ENCODE measurements at regions not wholly inside any gene's neighbourhood (a gene's known extent, or its start where the extent isn't known, plus 50 kb on each side); places are given as distances from the start of the nearest gene placed in this dataset.

- DNase-seq (ENCODE audit: low spot score), result no peak
Measured at GRCh38 chr10:1893941-1894340, 156.6 kb upstream of the ADARB2 start.

DNA sequence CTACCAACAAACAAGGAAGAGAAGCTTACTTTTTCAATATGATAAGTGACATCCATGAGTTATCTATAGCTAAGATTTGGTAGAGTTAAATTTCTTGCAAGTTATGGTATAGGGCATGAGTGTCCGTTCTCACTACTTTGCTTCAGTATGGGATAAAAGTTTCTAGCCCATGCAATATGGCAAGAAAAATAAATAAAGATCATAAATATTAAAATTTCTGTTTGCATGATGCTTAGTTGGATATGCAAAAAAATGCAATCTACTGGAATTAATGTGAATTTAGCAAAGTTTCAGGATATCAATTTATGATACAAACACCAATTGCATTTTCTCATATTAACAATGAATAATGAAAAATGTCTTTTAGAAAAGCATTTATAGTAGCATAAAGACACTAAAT is 148.7 kb upstream of the ADARB2 start:
- DNase-seq (ENCODE audit: low spot score), result no peak

DNA sequence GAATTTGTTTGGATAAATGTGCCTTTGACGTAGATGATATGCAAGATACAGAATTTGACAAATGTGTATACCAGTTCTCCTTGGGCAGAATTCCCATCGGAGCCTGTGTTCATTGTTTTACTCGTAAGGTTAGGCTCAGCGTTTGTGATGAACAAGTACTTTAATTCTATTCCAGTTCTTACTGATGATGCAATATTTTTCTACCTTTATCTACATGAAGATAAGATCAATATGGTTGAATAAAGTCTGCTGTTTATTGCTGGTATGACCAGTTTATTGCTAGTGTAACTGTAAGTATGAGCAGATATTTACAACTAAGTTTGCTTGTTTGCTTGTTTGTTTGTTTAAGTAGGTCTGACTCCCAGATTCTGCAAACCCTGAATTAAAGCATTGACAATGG is 145.4 kb upstream of the ADARB2 start:
- DNase-seq (ENCODE audit: low spot score), result no peak

- no peak for DNase-seq (ENCODE audit: low spot score)
Measured at GRCh38 chr10:1882180-1882579, 144.9 kb upstream of the ADARB2 start.

- DNase-seq (ENCODE audit: low spot score), result no peak
Measured at GRCh38 chr10:1881636-1882035, 144.3 kb upstream of the ADARB2 start.

DNA sequence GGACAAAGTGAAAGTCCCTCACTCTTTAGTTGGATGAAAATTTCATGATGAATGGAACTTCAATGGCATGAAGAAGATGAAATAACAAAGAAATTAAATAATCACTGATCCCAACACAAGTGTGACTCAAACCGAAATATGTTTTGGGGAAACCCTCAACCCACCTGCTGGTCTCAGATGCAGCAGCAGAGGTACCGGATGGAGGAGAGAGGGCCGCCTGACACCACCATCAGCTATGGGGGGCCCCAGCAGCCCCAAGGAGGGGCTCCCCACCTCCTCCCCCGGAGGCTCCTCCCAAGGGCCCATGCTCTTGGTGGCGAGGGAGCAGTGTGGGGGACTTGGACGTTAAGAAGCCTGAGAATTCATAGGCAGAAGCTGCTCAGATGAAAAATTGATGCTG is 137.2 kb upstream of the ADARB2 start:
- DNase-seq (ENCODE audit: low spot score), result no peak

GRCh38 chr10:1873661-1874315 is 136.5 kb upstream of the ADARB2 start:
- DNase-seq (ENCODE audit: low spot score), result no peak

DNA sequence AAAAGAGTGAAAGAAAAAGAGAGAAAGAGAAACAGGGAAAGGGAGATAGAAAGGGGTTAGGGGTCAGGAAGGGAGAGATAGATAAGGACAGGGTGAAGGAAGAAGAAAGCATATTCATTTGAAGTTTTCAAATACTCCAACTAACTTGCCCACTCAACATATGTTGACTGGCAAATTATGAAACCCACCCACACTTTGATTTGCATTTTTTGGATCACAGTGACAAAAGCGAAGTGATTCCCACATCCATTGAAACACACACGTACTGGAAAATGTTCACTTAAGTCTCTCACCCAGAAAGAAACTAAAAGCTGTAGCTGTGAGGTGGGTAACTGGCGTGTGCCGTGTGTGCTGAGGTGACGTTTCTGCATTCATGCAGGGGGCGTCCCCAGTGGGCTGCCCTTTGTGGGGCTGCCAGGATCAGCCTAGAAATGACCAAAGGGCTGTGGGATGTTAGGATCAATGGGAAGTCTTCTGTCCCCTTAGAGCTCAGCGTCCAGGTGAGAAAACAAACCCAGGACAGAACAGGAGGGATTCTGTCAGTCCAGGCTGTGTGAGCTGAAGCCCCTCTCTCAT is 134.9 kb upstream of the ADARB2 start:
- DNase-seq (ENCODE audit: low spot score), result no peak

- DNase-seq (ENCODE audit: low spot score), result no peak
Measured at GRCh38 chr10:1870491-1870890, 133.2 kb upstream of the ADARB2 start.

DNA sequence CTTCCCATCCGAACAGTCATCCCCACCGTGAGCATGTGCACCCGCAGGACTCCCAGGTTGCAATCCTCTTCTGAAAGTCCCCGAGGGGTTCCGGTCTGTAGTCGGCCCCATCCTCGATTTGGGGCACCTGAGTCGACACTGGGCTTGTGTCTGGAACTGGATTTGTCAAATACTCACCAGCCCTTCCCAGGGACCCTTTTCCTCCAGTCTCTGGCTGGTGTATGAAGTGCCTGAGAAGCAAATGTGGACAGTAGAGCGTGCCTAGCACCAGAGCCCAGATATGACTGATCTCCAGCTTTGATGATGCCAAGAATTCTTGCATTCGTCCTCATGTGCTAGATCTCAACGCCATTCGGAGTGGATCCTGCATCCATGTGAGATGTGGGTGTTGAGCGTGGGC is 132.5 kb upstream of the ADARB2 start:
- no peak for DNase-seq (ENCODE audit: low spot score)

DNA sequence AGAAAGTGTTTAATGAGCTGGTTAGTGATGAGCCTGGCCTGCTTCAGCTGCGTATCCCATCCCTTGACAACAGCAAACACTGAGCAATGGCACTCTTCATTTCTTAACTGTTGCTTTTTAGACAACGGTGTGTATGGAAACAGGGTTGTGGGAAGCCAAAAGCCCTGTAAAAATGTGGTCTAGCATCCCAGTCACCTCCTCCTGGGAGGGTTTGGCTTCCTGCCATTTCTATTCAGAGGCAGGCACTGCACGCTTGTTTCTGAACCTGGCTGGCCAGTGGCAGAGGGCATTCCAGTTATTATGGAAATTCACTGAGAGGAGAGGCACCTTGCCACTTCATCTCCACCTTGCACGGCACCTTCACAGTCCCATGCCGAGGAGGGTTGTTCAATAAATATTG is 123.0 kb upstream of the ADARB2 start:
- DNase-seq (ENCODE audit: low spot score), result no peak

GRCh38 chr10:1858547-1858946 is 121.2 kb upstream of the ADARB2 start:
- DNase-seq (ENCODE audit: low spot score), result no peak

DNA sequence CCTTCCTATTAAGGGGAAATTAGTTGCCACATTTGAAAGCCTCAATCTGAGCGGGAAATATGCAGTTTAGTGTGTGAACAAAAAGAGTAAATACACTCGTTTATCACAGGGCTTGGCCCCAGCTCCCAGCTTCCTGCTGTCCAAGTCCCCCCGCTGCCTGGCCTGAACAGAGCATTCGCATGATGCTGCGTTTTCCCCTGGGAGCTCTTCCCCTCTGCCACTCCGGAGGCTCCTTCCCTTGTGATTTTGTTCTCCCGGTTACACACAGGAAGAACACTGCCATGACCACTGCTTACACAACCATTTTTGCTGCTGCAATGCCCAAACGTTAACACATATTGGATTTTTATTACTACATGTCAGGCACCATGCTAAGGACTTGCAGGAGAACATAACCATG is 120.7 kb upstream of the ADARB2 start:
- no peak for DNase-seq (ENCODE audit: low spot score)

- no peak for DNase-seq (ENCODE audit: low spot score)
Measured at GRCh38 chr10:1855911-1856310, 118.6 kb upstream of the ADARB2 start.

GRCh38 chr10:1854271-1854670 is 116.9 kb upstream of the ADARB2 start:
- no peak for DNase-seq (ENCODE audit: low spot score)

- no peak for DNase-seq (ENCODE audit: low spot score)
Measured at GRCh38 chr10:1853801-1854200, 116.5 kb upstream of the ADARB2 start.

GRCh38 chr10:1852841-1853240 is 115.5 kb upstream of the ADARB2 start:
- no peak for DNase-seq (ENCODE audit: low spot score)

DNA sequence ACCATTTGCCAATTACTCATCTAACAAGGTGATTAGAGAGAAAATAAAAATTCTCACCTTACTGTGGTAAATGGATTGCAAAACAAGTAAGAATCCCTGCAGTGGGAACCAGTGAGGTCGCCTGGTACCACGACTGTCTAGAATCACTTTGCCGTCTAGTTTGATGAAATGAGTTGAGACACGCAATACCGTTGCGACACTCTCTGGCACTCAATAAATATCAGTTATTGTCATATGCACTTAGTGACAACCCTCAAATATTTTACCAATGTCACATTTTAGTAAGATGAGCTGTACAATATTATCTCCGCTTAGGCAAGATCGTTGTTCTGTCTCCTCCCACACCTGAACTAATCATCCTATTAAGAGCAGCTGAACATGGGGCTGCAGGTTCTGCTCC is 114.4 kb upstream of the ADARB2 start:
- no peak for DNase-seq (ENCODE audit: low spot score)

DNA sequence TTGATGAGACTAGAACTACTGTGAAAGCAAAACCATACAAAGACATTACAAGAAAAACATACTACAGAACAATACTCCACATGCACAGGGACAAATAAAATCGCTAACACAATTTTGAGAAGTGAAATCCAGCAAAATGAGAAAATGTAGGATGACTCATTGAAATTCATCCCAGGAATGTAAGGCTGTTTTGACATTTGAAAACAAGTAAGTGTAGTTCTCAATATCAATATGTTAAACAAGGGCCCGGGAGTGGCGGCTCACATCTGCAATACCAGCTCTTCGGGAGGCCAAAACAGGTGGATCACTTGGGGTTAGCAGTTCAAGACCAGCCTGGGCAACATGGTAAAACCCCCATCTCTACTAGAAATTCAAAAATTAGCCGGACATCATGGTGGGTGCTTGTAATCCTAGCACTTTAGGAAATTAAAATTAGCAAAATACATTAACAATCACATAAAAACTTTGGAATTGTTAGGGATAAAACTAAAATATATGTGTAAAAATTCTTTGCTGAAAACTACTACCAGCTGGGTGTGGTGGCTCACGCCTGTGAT is 113.7 kb upstream of the ADARB2 start:
- no peak for DNase-seq (ENCODE audit: low spot score)

DNA sequence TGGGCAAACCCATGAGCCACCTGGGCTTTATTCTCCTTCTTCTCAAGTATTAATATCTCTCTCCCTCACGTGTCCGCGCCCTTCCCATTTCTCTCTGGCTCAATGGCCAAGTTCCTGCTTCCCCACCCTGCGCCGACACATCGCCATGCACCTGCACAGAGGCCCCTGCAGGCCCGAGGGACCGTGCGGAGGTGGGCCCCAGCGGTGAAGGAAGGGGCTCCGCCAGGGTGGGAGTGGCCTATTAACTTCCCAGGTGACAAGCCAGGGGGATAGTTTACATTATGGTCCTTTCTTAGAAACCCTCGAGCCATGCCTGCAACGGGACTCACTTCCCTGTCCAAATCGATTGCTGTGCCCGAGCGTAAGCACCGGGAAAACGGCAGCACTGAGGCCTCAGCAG is 110.0 kb upstream of the ADARB2 start:
- DNase-seq (ENCODE audit: low spot score), result no peak

DNA sequence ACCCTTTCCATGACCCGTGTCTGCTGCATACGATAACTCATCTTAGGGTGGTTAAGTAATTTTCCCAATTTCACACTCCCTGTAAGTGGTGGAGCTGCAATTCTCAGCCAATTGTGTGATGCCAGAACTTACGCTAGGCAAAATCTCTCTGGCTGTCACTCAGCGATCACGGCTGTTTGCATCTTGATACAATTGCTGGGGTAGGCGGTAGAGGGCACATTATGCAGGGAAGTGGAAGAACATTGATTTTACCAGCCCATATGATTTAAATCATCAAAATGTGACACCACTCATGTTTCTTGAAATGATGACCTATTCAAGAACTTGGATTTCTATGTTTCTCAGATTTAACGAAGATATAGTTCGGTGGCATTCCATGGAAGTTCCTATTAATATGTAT is 108.7 kb upstream of the ADARB2 start:
- DNase-seq (ENCODE audit: low spot score), result no peak

DNA sequence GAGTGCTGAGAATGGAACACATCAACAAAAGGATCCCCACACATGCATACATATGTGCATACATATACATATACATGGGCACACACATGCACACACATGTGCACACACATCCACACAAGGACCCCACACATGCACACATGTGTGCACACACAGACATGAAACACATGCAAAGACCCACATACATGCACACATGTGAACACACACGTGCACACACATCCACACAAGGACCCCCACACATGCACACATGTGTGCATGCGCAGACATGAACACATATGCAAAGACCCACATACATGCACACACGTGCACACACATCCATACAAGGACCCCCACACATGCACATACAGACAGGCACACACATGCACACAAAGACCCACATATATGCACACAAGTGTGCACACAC is 104.4 kb upstream of the ADARB2 start:
- DNase-seq (ENCODE audit: low spot score), result no peak

GRCh38 chr10:1829712-1830111 is 92.4 kb upstream of the ADARB2 start:
- no peak for DNase-seq (ENCODE audit: low spot score)

GRCh38 chr10:1824928-1825327 is 87.6 kb upstream of the ADARB2 start:
- no peak for DNase-seq (ENCODE audit: low spot score)

Measured in SK-N-DZ (cell line).